Head of caudate nucleus (tissue), 42 donors: ENCODE measurements at regions not wholly inside any gene's neighbourhood (a gene's known extent, or its start where the extent isn't known, plus 50 kb on each side); places are given as distances from the start of the nearest gene placed in this dataset.
"Not testable (repeated sequence)": the region's sequence is repeated elsewhere in the genome, so short reads cannot be mapped to it uniquely, and the experiment has no call there.

ENCODE experiments used
- DNase-seq, 42 donors: peaks; one replicate each; pipeline versions ENCODE4 v3.0.0 to v3.0.0-alpha.2; 2020 to 2021; ENCODE audit warnings: mixed read lengths in 7 of 42
- intact Hi-C: fragments of 100-400 bp; cut with DNase I; formaldehyde crosslinking; loops from one replicate; pipeline ENCODE4 v1.15.0; 2022

GRCh38 chr21:13303763-13304162 is 305.8 kb upstream of the POTED start:
- DNase-seq, intact Hi-C loops: not testable (repeated sequence)

- DNase-seq, intact Hi-C loops: not testable (repeated sequence)
Observed at GRCh38 chr21:13304901-13305300, 304.7 kb upstream of the POTED start.

- DNase-seq, intact Hi-C loops: not testable (repeated sequence)
Observed at GRCh38 chr21:13310120-13310519, 299.5 kb upstream of the POTED start.

GRCh38 chr21:13310570-13311524 is 298.7 kb upstream of the POTED start:
- DNase-seq: peak in 4 of 42 donors; percentile 1 to 19 (median 10)
- intact Hi-C loops: not testable (repeated sequence)

- intact Hi-C loops: not testable (repeated sequence)
Observed at GRCh38 chr21:13318718-13319117, 290.9 kb upstream of the POTED start.

GRCh38 chr21:13321919-13322318 is 287.7 kb upstream of the POTED start:
- DNase-seq, intact Hi-C loops: not testable (repeated sequence)

More at GRCh38 chr21:13318718-13319117, 290.9 kb upstream of the POTED start:
- DNase-seq: not testable (repeated sequence)

- intact Hi-C loops: not testable (repeated sequence)
Observed at GRCh38 chr21:13340670-13341234, 268.8 kb upstream of the POTED start.

GRCh38 chr21:13351521-13351920 is 258.1 kb upstream of the POTED start:
- intact Hi-C loops, DNase-seq: not testable (repeated sequence)

More at GRCh38 chr21:13340670-13341234, 268.8 kb upstream of the POTED start:
- peak in 1 of 42 donors; percentile 0 for DNase-seq

GRCh38 chr21:13360175-13360574 is 249.4 kb upstream of the POTED start:
- DNase-seq, intact Hi-C loops: not testable (repeated sequence)

GRCh38 chr21:13368200-13368599 is 241.4 kb upstream of the POTED start:
- intact Hi-C loops: no loop called here
- no peak for DNase-seq

- DNase-seq, intact Hi-C loops: not testable (repeated sequence)
Observed at GRCh38 chr21:13372721-13373120, 236.9 kb upstream of the POTED start.

GRCh38 chr21:13378943-13379342 is 230.6 kb upstream of the POTED start:
- intact Hi-C loops, DNase-seq: not testable (repeated sequence)

- intact Hi-C loops, DNase-seq: not testable (repeated sequence)
Observed at GRCh38 chr21:13379566-13379965, 230.0 kb upstream of the POTED start.

- DNase-seq: not testable (repeated sequence)
Observed at GRCh38 chr21:13380561-13380960, 229.0 kb upstream of the POTED start.

GRCh38 chr21:13384143-13384542 is 225.4 kb upstream of the POTED start:
- DNase-seq, intact Hi-C loops: not testable (repeated sequence)

More at GRCh38 chr21:13380561-13380960, 229.0 kb upstream of the POTED start:
- intact Hi-C loops: not testable (repeated sequence)

- intact Hi-C loops, DNase-seq: not testable (repeated sequence)
Observed at GRCh38 chr21:13409184-13409583, 200.4 kb upstream of the POTED start.

- intact Hi-C loops, DNase-seq: not testable (repeated sequence)
Observed at GRCh38 chr21:13435863-13436262, 173.7 kb upstream of the POTED start.

GRCh38 chr21:13447767-13448166 is 161.8 kb upstream of the POTED start:
- DNase-seq, intact Hi-C loops: not testable (repeated sequence)

GRCh38 chr21:13463562-13463961 is 146.0 kb upstream of the POTED start:
- DNase-seq, intact Hi-C loops: not testable (repeated sequence)
